H1 (cell line): ENCODE measurements at regions not wholly inside any gene's neighbourhood (a gene's known extent, or its start where the extent isn't known, plus 50 kb on each side); places are given as distances from the start of the nearest gene placed in this dataset.

Source experiments
- BCL11A ChIP-seq, 2 experiments: IDR thresholded peaks; one replicate each; pipeline ENCODE4 v1.6.1; 2011; ENCODE audit warnings: low read depth in 2 of 2, low read length in 2 of 2, mild to moderate bottlenecking in 2 of 2
- BRCA1 ChIP-seq: IDR thresholded peaks from 2 replicates; pipeline ENCODE4 v1.6.1; 2012; ENCODE audit warnings: low read depth, low read length, improper control_type of control experiment
- GABPA ChIP-seq: IDR thresholded peaks from 2 replicates; pipeline ENCODE4 v1.6.1; 2011; ENCODE audit warnings: mild to moderate bottlenecking, low read length, moderate library complexity, borderline replicate concordance; ENCODE audit not compliant: insufficient read depth
- KDM1A ChIP-seq: fragments of 200-600, 300-600 bp; sonication (generic); IDR thresholded peaks from 2 replicates; pipeline ENCODE4 v1.7.1; 2016; ENCODE audit warnings: mild to moderate bottlenecking, low read length, borderline replicate concordance
- SAP30 ChIP-seq: fragments of 300-600 bp; sonication (generic); IDR thresholded peaks from 2 replicates; pipeline ENCODE4 v1.7.1; 2012; ENCODE audit warnings: low read length, moderate library complexity, mild to moderate bottlenecking, inconsistent platforms; ENCODE audit not compliant: insufficient read depth, insufficient replicate concordance
- TF ChIP-seq, protein P1 (sequence below): fragments of 300-600 bp; sonication (generic); IDR thresholded peaks from 2 replicates; pipeline ENCODE4 v1.7.1; 2012; ENCODE audit warnings: low read length, moderate library complexity, mild to moderate bottlenecking, inconsistent platforms; ENCODE audit not compliant: insufficient replicate concordance
- TF ChIP-seq, protein P2 (sequence below): IDR thresholded peaks from 2 replicates; pipeline ENCODE4 v1.6.1; 2012; ENCODE audit warnings: inconsistent platforms
- TF ChIP-seq, protein P3 (sequence below), 3 experiments: IDR thresholded peaks; 1 replicate in 2 of 3; 2 replicates in 1 of 3; pipeline versions ENCODE4 v1.5.1 to v1.6.1; 2011; ENCODE audit warnings: low read length in 3 of 3, mild to moderate bottlenecking in 3 of 3, inconsistent platforms in 2 of 3, low read depth in 1 of 3, moderate library complexity in 1 of 3; ENCODE audit not compliant: insufficient read depth in 1 of 3; ENCODE audit errors: control extremely low read depth in 1 of 3

DNA sequence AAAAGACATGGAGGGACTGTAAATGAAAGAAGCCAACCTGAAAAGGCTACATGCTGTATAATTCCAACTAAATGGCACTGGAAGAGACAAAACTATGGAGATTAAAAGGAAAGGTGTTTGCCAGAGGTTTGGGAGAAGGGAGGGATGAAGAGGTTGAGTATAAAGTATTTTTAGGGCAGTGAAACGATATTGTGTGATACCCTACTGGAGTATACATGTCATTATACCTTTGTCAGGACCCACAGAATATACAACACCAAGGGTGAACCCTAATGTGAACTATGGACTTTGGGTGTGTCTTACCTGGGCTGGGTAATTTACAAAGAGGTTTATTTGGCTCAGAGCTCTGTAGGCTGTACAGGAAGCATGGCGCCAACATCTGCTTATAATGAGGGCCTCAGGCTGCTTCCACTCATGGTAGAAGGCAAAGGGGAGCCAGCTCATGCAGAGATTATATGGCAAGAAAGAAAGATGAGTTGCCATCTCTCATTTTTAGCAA, 73.4 kb downstream of the CD2 start (continued):
- TF ChIP-seq, protein P1, sequence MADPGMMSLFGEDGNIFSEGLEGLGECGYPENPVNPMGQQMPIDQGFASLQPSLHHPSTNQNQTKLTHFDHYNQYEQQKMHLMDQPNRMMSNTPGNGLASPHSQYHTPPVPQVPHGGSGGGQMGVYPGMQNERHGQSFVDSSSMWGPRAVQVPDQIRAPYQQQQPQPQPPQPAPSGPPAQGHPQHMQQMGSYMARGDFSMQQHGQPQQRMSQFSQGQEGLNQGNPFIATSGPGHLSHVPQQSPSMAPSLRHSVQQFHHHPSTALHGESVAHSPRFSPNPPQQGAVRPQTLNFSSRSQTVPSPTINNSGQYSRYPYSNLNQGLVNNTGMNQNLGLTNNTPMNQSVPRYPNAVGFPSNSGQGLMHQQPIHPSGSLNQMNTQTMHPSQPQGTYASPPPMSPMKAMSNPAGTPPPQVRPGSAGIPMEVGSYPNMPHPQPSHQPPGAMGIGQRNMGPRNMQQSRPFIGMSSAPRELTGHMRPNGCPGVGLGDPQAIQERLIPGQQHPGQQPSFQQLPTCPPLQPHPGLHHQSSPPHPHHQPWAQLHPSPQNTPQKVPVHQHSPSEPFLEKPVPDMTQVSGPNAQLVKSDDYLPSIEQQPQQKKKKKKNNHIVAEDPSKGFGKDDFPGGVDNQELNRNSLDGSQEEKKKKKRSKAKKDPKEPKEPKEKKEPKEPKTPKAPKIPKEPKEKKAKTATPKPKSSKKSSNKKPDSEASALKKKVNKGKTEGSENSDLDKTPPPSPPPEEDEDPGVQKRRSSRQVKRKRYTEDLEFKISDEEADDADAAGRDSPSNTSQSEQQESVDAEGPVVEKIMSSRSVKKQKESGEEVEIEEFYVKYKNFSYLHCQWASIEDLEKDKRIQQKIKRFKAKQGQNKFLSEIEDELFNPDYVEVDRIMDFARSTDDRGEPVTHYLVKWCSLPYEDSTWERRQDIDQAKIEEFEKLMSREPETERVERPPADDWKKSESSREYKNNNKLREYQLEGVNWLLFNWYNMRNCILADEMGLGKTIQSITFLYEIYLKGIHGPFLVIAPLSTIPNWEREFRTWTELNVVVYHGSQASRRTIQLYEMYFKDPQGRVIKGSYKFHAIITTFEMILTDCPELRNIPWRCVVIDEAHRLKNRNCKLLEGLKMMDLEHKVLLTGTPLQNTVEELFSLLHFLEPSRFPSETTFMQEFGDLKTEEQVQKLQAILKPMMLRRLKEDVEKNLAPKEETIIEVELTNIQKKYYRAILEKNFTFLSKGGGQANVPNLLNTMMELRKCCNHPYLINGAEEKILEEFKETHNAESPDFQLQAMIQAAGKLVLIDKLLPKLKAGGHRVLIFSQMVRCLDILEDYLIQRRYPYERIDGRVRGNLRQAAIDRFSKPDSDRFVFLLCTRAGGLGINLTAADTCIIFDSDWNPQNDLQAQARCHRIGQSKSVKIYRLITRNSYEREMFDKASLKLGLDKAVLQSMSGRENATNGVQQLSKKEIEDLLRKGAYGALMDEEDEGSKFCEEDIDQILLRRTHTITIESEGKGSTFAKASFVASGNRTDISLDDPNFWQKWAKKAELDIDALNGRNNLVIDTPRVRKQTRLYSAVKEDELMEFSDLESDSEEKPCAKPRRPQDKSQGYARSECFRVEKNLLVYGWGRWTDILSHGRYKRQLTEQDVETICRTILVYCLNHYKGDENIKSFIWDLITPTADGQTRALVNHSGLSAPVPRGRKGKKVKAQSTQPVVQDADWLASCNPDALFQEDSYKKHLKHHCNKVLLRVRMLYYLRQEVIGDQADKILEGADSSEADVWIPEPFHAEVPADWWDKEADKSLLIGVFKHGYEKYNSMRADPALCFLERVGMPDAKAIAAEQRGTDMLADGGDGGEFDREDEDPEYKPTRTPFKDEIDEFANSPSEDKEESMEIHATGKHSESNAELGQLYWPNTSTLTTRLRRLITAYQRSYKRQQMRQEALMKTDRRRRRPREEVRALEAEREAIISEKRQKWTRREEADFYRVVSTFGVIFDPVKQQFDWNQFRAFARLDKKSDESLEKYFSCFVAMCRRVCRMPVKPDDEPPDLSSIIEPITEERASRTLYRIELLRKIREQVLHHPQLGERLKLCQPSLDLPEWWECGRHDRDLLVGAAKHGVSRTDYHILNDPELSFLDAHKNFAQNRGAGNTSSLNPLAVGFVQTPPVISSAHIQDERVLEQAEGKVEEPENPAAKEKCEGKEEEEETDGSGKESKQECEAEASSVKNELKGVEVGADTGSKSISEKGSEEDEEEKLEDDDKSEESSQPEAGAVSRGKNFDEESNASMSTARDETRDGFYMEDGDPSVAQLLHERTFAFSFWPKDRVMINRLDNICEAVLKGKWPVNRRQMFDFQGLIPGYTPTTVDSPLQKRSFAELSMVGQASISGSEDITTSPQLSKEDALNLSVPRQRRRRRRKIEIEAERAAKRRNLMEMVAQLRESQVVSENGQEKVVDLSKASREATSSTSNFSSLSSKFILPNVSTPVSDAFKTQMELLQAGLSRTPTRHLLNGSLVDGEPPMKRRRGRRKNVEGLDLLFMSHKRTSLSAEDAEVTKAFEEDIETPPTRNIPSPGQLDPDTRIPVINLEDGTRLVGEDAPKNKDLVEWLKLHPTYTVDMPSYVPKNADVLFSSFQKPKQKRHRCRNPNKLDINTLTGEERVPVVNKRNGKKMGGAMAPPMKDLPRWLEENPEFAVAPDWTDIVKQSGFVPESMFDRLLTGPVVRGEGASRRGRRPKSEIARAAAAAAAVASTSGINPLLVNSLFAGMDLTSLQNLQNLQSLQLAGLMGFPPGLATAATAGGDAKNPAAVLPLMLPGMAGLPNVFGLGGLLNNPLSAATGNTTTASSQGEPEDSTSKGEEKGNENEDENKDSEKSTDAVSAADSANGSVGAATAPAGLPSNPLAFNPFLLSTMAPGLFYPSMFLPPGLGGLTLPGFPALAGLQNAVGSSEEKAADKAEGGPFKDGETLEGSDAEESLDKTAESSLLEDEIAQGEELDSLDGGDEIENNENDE, result no peak
- TF ChIP-seq, protein P2, sequence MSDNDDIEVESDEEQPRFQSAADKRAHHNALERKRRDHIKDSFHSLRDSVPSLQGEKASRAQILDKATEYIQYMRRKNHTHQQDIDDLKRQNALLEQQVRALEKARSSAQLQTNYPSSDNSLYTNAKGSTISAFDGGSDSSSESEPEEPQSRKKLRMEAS, result no peak
- TF ChIP-seq GABPA (no peak), BCL11A (IDR thresholded peaks at IDR 0.05; ENCODE audit: low read depth in 2 of 2, low read length in 2 of 2) (no peak), BRCA1 (no peak), KDM1A (no peak), SAP30 (no peak)
- TF ChIP-seq, protein P3, sequence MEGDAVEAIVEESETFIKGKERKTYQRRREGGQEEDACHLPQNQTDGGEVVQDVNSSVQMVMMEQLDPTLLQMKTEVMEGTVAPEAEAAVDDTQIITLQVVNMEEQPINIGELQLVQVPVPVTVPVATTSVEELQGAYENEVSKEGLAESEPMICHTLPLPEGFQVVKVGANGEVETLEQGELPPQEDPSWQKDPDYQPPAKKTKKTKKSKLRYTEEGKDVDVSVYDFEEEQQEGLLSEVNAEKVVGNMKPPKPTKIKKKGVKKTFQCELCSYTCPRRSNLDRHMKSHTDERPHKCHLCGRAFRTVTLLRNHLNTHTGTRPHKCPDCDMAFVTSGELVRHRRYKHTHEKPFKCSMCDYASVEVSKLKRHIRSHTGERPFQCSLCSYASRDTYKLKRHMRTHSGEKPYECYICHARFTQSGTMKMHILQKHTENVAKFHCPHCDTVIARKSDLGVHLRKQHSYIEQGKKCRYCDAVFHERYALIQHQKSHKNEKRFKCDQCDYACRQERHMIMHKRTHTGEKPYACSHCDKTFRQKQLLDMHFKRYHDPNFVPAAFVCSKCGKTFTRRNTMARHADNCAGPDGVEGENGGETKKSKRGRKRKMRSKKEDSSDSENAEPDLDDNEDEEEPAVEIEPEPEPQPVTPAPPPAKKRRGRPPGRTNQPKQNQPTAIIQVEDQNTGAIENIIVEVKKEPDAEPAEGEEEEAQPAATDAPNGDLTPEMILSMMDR (IDR thresholded peaks at IDR 0.05; ENCODE audit: control extremely low read depth in 1 of 3, insufficient read depth in 1 of 3, low read depth in 1 of 3, low read length in 3 of 3), result no peak
- TF ChIP-seq, all 59 proteins: peak for 0
